Keratinocyte (primary cell): ENCODE measurements at regions not wholly inside any gene's neighbourhood (a gene's known extent, or its start where the extent isn't known, plus 50 kb on each side); places are given as distances from the start of the nearest gene placed in this dataset.

Source experiments
- DNase-seq: peaks from one replicate; pipeline ENCODE4 v3.0.0-alpha.2; 2011; ENCODE audit warnings: low read depth, missing footprints, low spot score
- FAIRE-seq: peaks from 2 replicates; lab custom pipeline; 2011; peaks lifted over from hg19 to GRCh38; lab: Jason Lieb, UNC
- H2AFZ ChIP-seq: 2 replicates; pipeline ENCODE4 v1.6.0; 2012; ENCODE audit warnings: low read length, control low read depth, inconsistent platforms; ENCODE audit not compliant: control insufficient read depth
- H3K27ac ChIP-seq: 2 replicates; pipeline ENCODE4 v1.5.1; 2011; ENCODE audit warnings: low read length; ENCODE audit not compliant: control insufficient read depth, insufficient read depth
- H3K27me3 ChIP-seq: 3 replicates; pipeline ENCODE4 v1.6.0; 2011; ENCODE audit warnings: low read length; ENCODE audit not compliant: control insufficient read depth, insufficient read depth; ENCODE audit errors: extremely low read depth
- H3K36me3 ChIP-seq, 2 experiments: 2 replicates in 1 of 2; 3 replicates in 1 of 2; pipeline ENCODE4 v1.5.1; 2011; ENCODE audit warnings: low read length in 2 of 2, mild to moderate bottlenecking in 1 of 2; ENCODE audit not compliant: control insufficient read depth in 2 of 2, insufficient read depth in 2 of 2; ENCODE audit errors: extremely low read depth in 1 of 2
- H3K4me1 ChIP-seq: 3 replicates; pipeline ENCODE4 v1.5.1; 2011; ENCODE audit warnings: low read length; ENCODE audit not compliant: control insufficient read depth, insufficient read depth; ENCODE audit errors: extremely low read depth
- H3K4me2 ChIP-seq: 3 replicates; pipeline ENCODE4 v1.6.0; 2011; ENCODE audit warnings: low read depth, low read length; ENCODE audit not compliant: control insufficient read depth, insufficient read depth; ENCODE audit errors: extremely low read depth
- H3K4me3 ChIP-seq, 3 experiments: fragments of 200-600 bp in 1 of 3; sonication (generic) in 1 of 3; 2 replicates in 2 of 3; 3 replicates in 1 of 3; pipeline ENCODE4 v1.5.1; 2011 to 2016; ENCODE audit warnings: low read length in 3 of 3, mild to moderate bottlenecking in 3 of 3, control low read depth in 2 of 3, inconsistent platforms in 1 of 3, low read depth in 1 of 3, mixed read lengths in 1 of 3, mixed run types in 1 of 3, moderate library complexity in 1 of 3; ENCODE audit not compliant: control insufficient read depth in 2 of 3, insufficient read depth in 2 of 3; ENCODE audit errors: extremely low read depth in 1 of 3
- H3K79me2 ChIP-seq: 2 replicates; pipeline ENCODE4 v1.6.0; 2012; ENCODE audit warnings: low read length; ENCODE audit not compliant: control insufficient read depth, insufficient read depth
- H3K9ac ChIP-seq: 3 replicates; pipeline ENCODE4 v1.6.0; 2011; ENCODE audit warnings: low read length; ENCODE audit not compliant: control insufficient read depth, insufficient read depth; ENCODE audit errors: extremely low read depth
- H3K9me1 ChIP-seq: 3 replicates; pipeline ENCODE4 v1.6.0; 2011; ENCODE audit warnings: low read length; ENCODE audit not compliant: control insufficient read depth, insufficient read depth; ENCODE audit errors: extremely low read depth
- H3K9me3 ChIP-seq: 2 replicates; pipeline ENCODE4 v1.5.1; 2012; ENCODE audit warnings: low read depth, low read length; ENCODE audit not compliant: control insufficient read depth
- H4K20me1 ChIP-seq: 3 replicates; pipeline ENCODE4 v1.6.0; 2011; ENCODE audit warnings: low read length; ENCODE audit not compliant: control insufficient read depth, insufficient read depth; ENCODE audit errors: extremely low read depth
- EZH2 ChIP-seq: IDR thresholded peaks from one replicate; pipeline ENCODE4 v1.6.1; 2012; ENCODE audit warnings: inconsistent platforms, mild to moderate bottlenecking, low read length, moderate library complexity
- dilution Hi-C: fragments of 300-500 bp; cut with MboI; formaldehyde crosslinking; loops from one replicate; pipeline ENCODE4 v1.7.0; 2020; ENCODE audit warnings: low sequenced_read_pairs; ENCODE audit not compliant: extremely low pct_ligation_motif_present
- TF ChIP-seq, protein P1 (sequence below), 3 experiments: IDR thresholded peaks in 1 of 3; conservative IDR thresholded peaks in 1 of 3; optimal IDR thresholded peaks in 1 of 3; 2 replicates in 2 of 3; 3 replicates in 1 of 3; pipeline versions ENCODE3 to v1.5.1; 2011; ENCODE audit warnings: low read length in 3 of 3, mild to moderate bottlenecking in 3 of 3, moderate library complexity in 2 of 3, control low read depth in 1 of 3, inconsistent platforms in 1 of 3; ENCODE audit not compliant: insufficient read depth in 2 of 3; ENCODE audit errors: extremely low read depth in 1 of 3

DNA sequence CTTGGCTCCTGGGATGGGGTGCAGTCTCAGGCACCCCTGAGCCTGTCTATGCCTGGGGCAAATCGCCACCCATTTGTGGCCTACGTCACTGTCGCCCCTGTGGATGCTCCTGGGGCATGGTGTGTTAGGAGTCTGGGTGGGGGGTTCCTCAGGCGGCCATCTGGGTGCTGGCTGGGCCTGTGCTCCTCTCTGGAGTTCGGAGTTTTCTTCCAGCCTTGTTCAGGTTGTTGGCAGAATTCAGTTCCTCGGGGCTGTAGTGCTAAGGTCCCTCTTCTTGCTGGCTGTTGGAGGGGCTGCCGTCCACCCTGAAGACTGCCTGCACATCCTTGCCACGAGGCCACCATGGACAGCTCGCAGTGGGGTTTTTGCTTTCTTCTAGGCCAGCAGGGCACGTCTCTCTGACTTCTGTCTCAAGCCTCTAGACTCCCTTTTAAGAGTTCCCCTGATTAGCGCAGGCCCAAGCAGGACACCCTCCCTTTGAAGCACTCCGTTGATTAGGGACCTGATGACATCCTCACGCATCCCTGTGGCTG lies 86.7 kb upstream of the C1orf174 start:
- Histone ChIP-seq H4K20me1 (no peaks in the 10 kb centered on the region), H3K27me3 (no peaks in the 10 kb centered on the region), H3K9me1 (no peaks in the 10 kb centered on the region), H3K9me3 (peaks cover under 1% of the 10 kb centered on the region), H3K36me3 (no peaks in the 10 kb centered on the region), H3K4me2 (no peak overlapping the region), H3K9ac (no peak overlapping the region), H2AFZ (no peak overlapping the region), H3K79me2 (no peaks in the 10 kb centered on the region), H3K4me1 (no peaks in the 10 kb centered on the region), H3K27ac (no peak overlapping the region), H3K4me3 (no peak overlapping the region)
- dilution Hi-C loops: no loop called here
- no peak for DNase-seq
- FAIRE-seq: no peak
- TF ChIP-seq, protein P1, sequence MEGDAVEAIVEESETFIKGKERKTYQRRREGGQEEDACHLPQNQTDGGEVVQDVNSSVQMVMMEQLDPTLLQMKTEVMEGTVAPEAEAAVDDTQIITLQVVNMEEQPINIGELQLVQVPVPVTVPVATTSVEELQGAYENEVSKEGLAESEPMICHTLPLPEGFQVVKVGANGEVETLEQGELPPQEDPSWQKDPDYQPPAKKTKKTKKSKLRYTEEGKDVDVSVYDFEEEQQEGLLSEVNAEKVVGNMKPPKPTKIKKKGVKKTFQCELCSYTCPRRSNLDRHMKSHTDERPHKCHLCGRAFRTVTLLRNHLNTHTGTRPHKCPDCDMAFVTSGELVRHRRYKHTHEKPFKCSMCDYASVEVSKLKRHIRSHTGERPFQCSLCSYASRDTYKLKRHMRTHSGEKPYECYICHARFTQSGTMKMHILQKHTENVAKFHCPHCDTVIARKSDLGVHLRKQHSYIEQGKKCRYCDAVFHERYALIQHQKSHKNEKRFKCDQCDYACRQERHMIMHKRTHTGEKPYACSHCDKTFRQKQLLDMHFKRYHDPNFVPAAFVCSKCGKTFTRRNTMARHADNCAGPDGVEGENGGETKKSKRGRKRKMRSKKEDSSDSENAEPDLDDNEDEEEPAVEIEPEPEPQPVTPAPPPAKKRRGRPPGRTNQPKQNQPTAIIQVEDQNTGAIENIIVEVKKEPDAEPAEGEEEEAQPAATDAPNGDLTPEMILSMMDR (optimal IDR thresholded peaks at IDR 0.05 in 1 of 3, IDR thresholded peaks at IDR 0.05 in 1 of 3, conservative IDR thresholded peaks at IDR 0.05 in 1 of 3; ENCODE audit: extremely low read depth in 1 of 3, insufficient read depth in 2 of 3, low read length in 3 of 3): no peak
- no peak for TF ChIP-seq EZH2

DNA sequence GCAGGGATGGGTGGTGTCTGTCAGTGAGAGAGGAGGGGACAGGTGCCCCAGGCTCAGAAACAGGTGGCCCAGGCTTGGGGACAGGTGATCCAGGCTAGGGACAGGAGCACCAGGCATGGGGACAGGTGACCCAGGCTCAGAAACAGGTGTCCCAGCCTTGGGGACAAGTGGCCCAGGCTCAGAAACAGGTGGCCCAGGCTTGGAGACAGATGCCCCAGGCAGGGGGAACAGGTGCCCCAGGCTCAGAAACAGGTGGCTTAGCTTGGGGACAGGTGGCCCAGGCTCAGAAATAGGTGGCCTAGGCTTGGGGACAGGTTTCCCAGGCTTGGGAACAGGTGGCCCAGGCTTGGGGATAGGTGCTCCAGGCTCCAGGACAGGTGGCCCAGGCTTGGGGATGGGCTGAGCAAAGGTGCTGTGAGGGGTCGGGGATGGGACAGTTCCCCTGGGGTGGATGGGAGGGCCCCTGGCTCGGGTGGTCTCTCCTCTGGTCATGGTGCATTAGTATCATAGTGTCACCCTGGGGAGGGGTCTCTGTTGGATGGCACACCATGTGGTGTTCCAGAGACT lies 87.7 kb upstream of the C1orf174 start:
- no peaks in the 10 kb centered on the region for H3K36me3 ChIP-seq
- FAIRE-seq (no peak), DNase-seq (no peak)
- no peaks in the 10 kb centered on the region for H3K27me3 ChIP-seq
- dilution Hi-C loops: no loop called here
- H4K20me1 ChIP-seq: no peaks in the 10 kb centered on the region
- H2AFZ ChIP-seq: no peak overlapping the region
- H3K9me3 ChIP-seq: peaks cover 6% of the 10 kb centered on the region
- TF ChIP-seq EZH2: no peak
- TF ChIP-seq, protein P1 (optimal IDR thresholded peaks at IDR 0.05 in 1 of 3, IDR thresholded peaks at IDR 0.05 in 1 of 3, conservative IDR thresholded peaks at IDR 0.05 in 1 of 3; ENCODE audit: extremely low read depth in 1 of 3, insufficient read depth in 2 of 3, low read length in 3 of 3): no peak
- no peak overlapping the region for H3K4me2 ChIP-seq
- no peak overlapping the region for H3K9ac ChIP-seq
- H3K9me1 ChIP-seq: no peaks in the 10 kb centered on the region
- no peak overlapping the region for H3K4me3 ChIP-seq
- no peaks in the 10 kb centered on the region for H3K4me1 ChIP-seq
- H3K27ac ChIP-seq: no peak overlapping the region
- H3K79me2 ChIP-seq: no peaks in the 10 kb centered on the region
